ENCODE measurements at regions not wholly inside any gene's neighbourhood (a gene's known extent, or its start where the extent isn't known, plus 50 kb on each side); places are given as distances from the start of the nearest gene placed in this dataset.

DNA sequence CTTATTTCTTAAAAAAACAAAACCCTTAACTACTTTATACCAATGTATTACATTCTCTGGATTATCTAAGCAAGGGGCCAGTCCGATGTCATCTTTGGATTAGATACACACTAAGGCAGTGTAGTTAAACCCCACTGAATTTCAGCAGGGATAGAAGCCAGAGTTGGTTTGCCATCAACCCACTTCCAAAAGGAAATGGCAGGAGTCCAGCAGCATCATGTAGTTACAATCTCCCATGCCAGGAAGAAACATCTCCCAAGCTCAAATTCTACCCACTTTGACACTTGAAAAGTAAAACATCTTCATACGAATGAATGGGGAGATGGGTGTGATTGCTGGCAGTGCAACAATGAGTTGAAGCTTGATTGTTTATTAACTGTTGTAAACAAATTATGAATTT, 203.5 kb upstream of the PLXNC1 start:
- no peak for DNase-seq (ENCODE audit: low read depth)
- TF ChIP-seq CTCF (IDR thresholded peaks at IDR 0.05; ENCODE audit: insufficient read depth, low read depth, low read length, missing control alignments), result no peak
- H3K4me3 ChIP-seq (ENCODE audit: low read depth, low read length), result no peak overlapping the region

GRCh38 chr12:93946542-93947150, 201.7 kb upstream of the PLXNC1 start:
- H3K4me3 ChIP-seq (ENCODE audit: low read depth, low read length), result no peak overlapping the region
- no peak for TF ChIP-seq CTCF (IDR thresholded peaks at IDR 0.05; ENCODE audit: insufficient read depth, low read depth, low read length, missing control alignments)
- no peak for DNase-seq (ENCODE audit: low read depth)

DNA sequence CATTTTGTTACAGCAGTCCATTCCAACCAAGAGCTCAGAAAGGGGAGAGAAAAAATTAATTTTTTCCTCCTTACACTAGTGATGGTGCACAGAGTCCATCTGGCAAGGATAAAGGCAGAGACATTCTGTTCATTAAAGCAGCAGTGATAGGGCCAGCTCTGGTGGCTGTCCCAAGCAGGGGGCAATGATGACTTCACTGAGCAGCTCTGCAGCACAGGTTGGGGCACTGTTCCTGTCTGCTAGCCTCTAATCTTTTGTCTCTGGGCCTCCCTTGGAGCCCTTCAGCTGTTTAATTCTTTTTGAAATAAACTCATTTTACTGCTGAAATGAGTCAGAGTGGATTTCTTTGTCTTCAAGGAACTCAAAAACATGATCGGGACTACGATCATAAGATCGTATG, 200.9 kb upstream of the PLXNC1 start:
- H3K4me3 ChIP-seq (ENCODE audit: low read depth, low read length), result no peak overlapping the region
- DNase-seq (ENCODE audit: low read depth), result no peak
- TF ChIP-seq CTCF (IDR thresholded peaks at IDR 0.05; ENCODE audit: insufficient read depth, low read depth, low read length, missing control alignments), result no peak

DNA sequence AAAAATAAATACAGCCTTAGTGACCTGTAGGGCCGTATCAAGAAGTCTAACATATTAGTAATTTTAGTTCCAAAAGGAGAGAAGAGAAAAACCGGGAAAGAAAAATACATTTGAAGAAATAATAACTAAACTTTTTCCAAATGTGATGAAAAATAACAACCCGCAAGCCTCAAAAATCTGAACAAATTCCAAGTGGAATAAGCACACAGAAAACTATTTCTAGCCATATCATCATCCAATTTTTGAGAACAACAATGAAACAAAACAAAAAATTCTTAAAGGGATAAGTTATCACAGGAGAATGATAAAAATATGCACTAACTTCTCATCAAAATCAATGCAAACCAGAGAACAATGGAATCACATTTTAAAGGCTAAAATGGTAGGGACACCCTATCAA, 198.1 kb upstream of the PLXNC1 start:
- no peak for TF ChIP-seq CTCF (IDR thresholded peaks at IDR 0.05; ENCODE audit: insufficient read depth, low read depth, low read length, missing control alignments)

GRCh38 chr12:93954166-93955112, 193.9 kb upstream of the PLXNC1 start:
- no peak for DNase-seq (ENCODE audit: low read depth)
- H3K4me3 ChIP-seq (ENCODE audit: low read depth, low read length), result no peak overlapping the region
- TF ChIP-seq CTCF (IDR thresholded peaks at IDR 0.05; ENCODE audit: insufficient read depth, low read depth, low read length, missing control alignments), result no peak

More for the DNA sequence above, 198.1 kb upstream of the PLXNC1 start:
- no peak for DNase-seq (ENCODE audit: low read depth)
- H3K4me3 ChIP-seq (ENCODE audit: low read depth, low read length), result no peak overlapping the region

GRCh38 chr12:93956551-93956950, 191.8 kb upstream of the PLXNC1 start:
- no peak for DNase-seq (ENCODE audit: low read depth)
- no peak for TF ChIP-seq CTCF (IDR thresholded peaks at IDR 0.05; ENCODE audit: insufficient read depth, low read depth, low read length, missing control alignments)
- no peak overlapping the region for H3K4me3 ChIP-seq (ENCODE audit: low read depth, low read length)

Measured in GM12865 (cell line).